Small intestine (tissue), 7 donors: ENCODE measurements at regions not wholly inside any gene's neighbourhood (a gene's known extent, or its start where the extent isn't known, plus 50 kb on each side); places are given as distances from the start of the nearest gene placed in this dataset.
"Not testable (repeated sequence)": the region's sequence is repeated elsewhere in the genome, so short reads cannot be mapped to it uniquely, and the experiment has no call there.

Experiments
- DNase-seq, 2 donors: peaks; one replicate each; pipeline versions ENCODE4 v3.0.0 to v3.0.0-alpha.2; 2013
- FAIRE-seq: peaks from 2 replicates; lab custom pipeline; 2012; peaks lifted over from hg19 to GRCh38; lab: Jason Lieb, UNC
- H3K27ac ChIP-seq, 3 donors: one replicate each; pipeline ENCODE4 v1.5.1; 2013; ENCODE audit warnings: low read length in 2 of 3, mild to moderate bottlenecking in 2 of 3, control low read depth in 1 of 3, inconsistent platforms in 1 of 3, low read depth in 1 of 3, moderate library complexity in 1 of 3
- H3K27me3 ChIP-seq, 3 donors: one replicate each; pipeline ENCODE4 v1.6.1; 2013; ENCODE audit warnings: low read length in 3 of 3, inconsistent platforms in 1 of 3; ENCODE audit not compliant: control insufficient read depth in 3 of 3, insufficient read depth in 3 of 3
- H3K36me3 ChIP-seq, 3 donors: one replicate each; pipeline ENCODE4 v1.6.1; 2013; ENCODE audit warnings: low read length in 3 of 3, inconsistent platforms in 1 of 3, low read depth in 1 of 3, mild to moderate bottlenecking in 1 of 3, moderate library complexity in 1 of 3; ENCODE audit not compliant: control insufficient read depth in 3 of 3, insufficient read depth in 2 of 3
- H3K4me1 ChIP-seq, 3 donors: one replicate each; pipeline ENCODE4 v1.6.1; 2013; ENCODE audit warnings: low read length in 2 of 3, inconsistent platforms in 1 of 3, low read depth in 1 of 3, mild to moderate bottlenecking in 1 of 3, moderate library complexity in 1 of 3; ENCODE audit not compliant: control insufficient read depth in 3 of 3, insufficient read depth in 2 of 3
- H3K4me3 ChIP-seq, 3 donors: one replicate each; pipeline ENCODE4 v1.5.1; 2013; ENCODE audit warnings: low read length in 3 of 3, control low read depth in 1 of 3, inconsistent platforms in 1 of 3, low read depth in 1 of 3, mild to moderate bottlenecking in 1 of 3, moderate library complexity in 1 of 3
- H3K9me3 ChIP-seq, 2 donors: one replicate each; pipeline ENCODE4 v1.6.1; 2013; ENCODE audit warnings: low read depth in 1 of 2, low read length in 1 of 2; ENCODE audit not compliant: control insufficient read depth in 2 of 2, insufficient read depth in 1 of 2
- WGBS, 3 donors: extraction: QIAGEN DNeasy Blood & Tissue Kit; methylation state at CpG; one replicate each; pipeline ENCODE4 v1.1.7; 2013; 5-methylcytosine and 5-hydroxymethylcytosine counted together
- donor health status: healthy with polysubstance abuse.
- donor health status: control.
- donor health status: control.
- donor health status: Bipolar disorder and iron deficiency.
- donor health status: healthy.

- no peak for DNase-seq
- H3K36me3 ChIP-seq = no peaks in the 10 kb centered on the region
- no peak overlapping the region for H3K4me3 ChIP-seq
- H3K27ac ChIP-seq = no peak overlapping the region
- no peaks in the 10 kb centered on the region for H3K4me1 ChIP-seq
- no peaks in the 10 kb centered on the region for H3K27me3 ChIP-seq
- FAIRE-seq = no peak
- 0 to 34% (median 3%) methylated on average over 1 of the region's 1 CpG for WGBS, 3 donors
- no peaks in the 10 kb centered on the region for H3K9me3 ChIP-seq
These were observed 91.6 kb downstream of the COX7C start for GRCh38 chr5:86709157-86709881.

GRCh38 chr5:86716121-86716520, 98.4 kb downstream of the COX7C start:
- Histone ChIP-seq H3K4me1 (no peaks in the 10 kb centered on the region), H3K27ac (no peak overlapping the region), H3K4me3 (no peak overlapping the region), H3K36me3 (no peaks in the 10 kb centered on the region), H3K27me3 (no peaks in the 10 kb centered on the region), H3K9me3 (no peaks in the 10 kb centered on the region)
- 59 to 73% (median 62%) methylated on average over 2 of the region's 2 CpGs for WGBS, 3 donors
- no peak for DNase-seq
- no peak for FAIRE-seq

- not testable (repeated sequence) for H3K36me3 ChIP-seq, FAIRE-seq, DNase-seq, H3K27ac ChIP-seq, H3K9me3 ChIP-seq, H3K4me3 ChIP-seq, H3K27me3 ChIP-seq, H3K4me1 ChIP-seq
- 89 to 91% (median 91%) methylated on average over 16 to 20 of the region's 20 CpGs for WGBS, 3 donors
These were observed 113.8 kb downstream of the COX7C start for GRCh38 chr5:86731319-86732117.

- Histone ChIP-seq H3K4me3 (no peak overlapping the region), H3K9me3 (peaks cover 1 to 14% of the 10 kb centered on the region in 2 donors), H3K27me3 (no peaks in the 10 kb centered on the region), H3K27ac (no peak overlapping the region), H3K36me3 (no peaks in the 10 kb centered on the region), H3K4me1 (no peaks in the 10 kb centered on the region)
- FAIRE-seq (no peak), DNase-seq (no peak)
- 82 to 88% (median 86%) methylated on average over 2 of the region's 2 CpGs for WGBS, 3 donors
These were observed 117.6 kb downstream of the COX7C start for GRCh38 chr5:86735370-86735769.

GRCh38 chr5:86737579-86737978, 119.8 kb downstream of the COX7C start:
- H3K27ac ChIP-seq = no peak overlapping the region
- WGBS, 3 donors = 59 to 71% (median 61%) methylated on average over 1 of the region's 1 CpG
- H3K4me3 ChIP-seq = no peak overlapping the region
- peaks cover 1 to 8% of the 10 kb centered on the region in 2 donors for H3K9me3 ChIP-seq
- H3K27me3 ChIP-seq = no peaks in the 10 kb centered on the region
- H3K36me3 ChIP-seq = no peaks in the 10 kb centered on the region
- H3K4me1 ChIP-seq = no peaks in the 10 kb centered on the region
- no peak for FAIRE-seq
- DNase-seq = no peak

DNA sequence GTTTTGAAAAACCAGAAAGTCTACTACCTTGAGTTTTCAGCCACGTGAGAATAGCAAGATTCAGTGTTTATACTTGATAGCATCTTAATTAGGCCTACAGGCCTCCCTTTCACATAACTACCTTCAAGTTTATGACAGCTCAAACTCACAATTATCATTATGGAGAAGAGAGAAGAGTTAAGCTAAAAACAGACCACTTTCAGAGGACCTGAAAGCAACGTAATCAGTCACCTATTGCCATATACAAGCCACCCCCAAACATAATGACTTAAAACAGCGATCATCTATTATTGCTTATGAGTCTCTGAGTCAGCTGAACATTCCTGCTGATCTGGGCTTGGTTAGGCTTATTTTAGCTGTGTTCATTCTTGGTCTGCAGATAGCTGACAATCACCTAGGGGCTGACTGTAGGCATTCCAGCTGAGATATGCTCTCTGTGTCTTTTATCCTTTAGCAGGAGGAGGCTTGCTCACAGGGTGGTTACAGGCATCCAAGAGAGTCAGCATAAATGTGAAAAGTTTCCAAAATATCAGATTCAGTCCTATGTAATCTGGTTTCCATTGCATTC, 130.9 kb downstream of the COX7C start:
- H3K27ac ChIP-seq = no peak overlapping the region
- FAIRE-seq (no peak), DNase-seq (no peak)
- H3K27me3 ChIP-seq = no peaks in the 10 kb centered on the region
- no peaks in the 10 kb centered on the region for H3K36me3 ChIP-seq
- WGBS, 3 donors = 24 to 41% (median 29%) methylated on average over 3 of the region's 3 CpGs
- H3K4me3 ChIP-seq = no peak overlapping the region
- H3K4me1 ChIP-seq = no peaks in the 10 kb centered on the region
- H3K9me3 ChIP-seq = no peaks in the 10 kb centered on the region

GRCh38 chr5:86749841-86750240, 132.1 kb downstream of the COX7C start:
- FAIRE-seq (no peak), DNase-seq (no peak)
- Histone ChIP-seq H3K36me3 (no peaks in the 10 kb centered on the region), H3K27me3 (no peaks in the 10 kb centered on the region), H3K4me1 (no peaks in the 10 kb centered on the region), H3K27ac (no peak overlapping the region), H3K9me3 (no peaks in the 10 kb centered on the region), H3K4me3 (no peak overlapping the region)

DNA sequence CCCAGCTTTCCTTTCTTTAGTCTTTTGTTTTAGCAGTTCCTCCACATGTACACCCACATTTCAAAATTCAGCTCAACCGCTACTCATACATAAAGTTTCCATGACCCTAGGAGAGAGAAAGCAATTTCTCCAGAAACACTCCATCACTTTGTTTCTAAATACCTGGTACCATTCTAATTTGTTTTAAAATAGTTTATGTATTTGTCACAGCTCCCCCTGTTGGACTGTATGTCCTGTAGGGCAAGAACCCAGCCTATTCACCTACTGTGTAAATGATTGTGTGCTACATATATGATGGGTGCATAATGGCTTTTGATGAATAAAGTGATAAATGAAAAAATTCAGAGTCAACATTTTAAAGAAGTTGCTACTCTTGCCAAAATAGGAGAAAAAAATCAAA, 139.1 kb downstream of the COX7C start:
- Histone ChIP-seq H3K4me3 (no peak overlapping the region), H3K27ac (no peak overlapping the region), H3K4me1 (no peaks in the 10 kb centered on the region), H3K9me3 (no peaks in the 10 kb centered on the region), H3K36me3 (no peaks in the 10 kb centered on the region), H3K27me3 (no peaks in the 10 kb centered on the region)
- FAIRE-seq (no peak), DNase-seq (no peak)
- 90 to 97% (median 92%) methylated on average over 1 of the region's 1 CpG for WGBS, 3 donors
